NCI-H2081 treated with DMSO at 0.1 percent for 48 hours (cell line): ENCODE measurements at regions not wholly inside any gene's neighbourhood (a gene's known extent, or its start where the extent isn't known, plus 50 kb on each side); places are given as distances from the start of the nearest gene placed in this dataset.

Experiments
- DNase-seq: peaks from one replicate; lab custom pipeline; 2025; lab: John Stamatoyannopoulos, UW

GRCh38 chr3:79874646-79875045 lies 106.8 kb upstream of the ROBO1 start:
- DNase-seq: no peak

- no peak for DNase-seq
Measured at GRCh38 chr3:79872483-79872882, 104.7 kb upstream of the ROBO1 start.

GRCh38 chr3:79871656-79872055 lies 103.9 kb upstream of the ROBO1 start:
- no peak for DNase-seq

GRCh38 chr3:79870313-79870620 lies 102.5 kb upstream of the ROBO1 start:
- DNase-seq: no peak

GRCh38 chr3:79869461-79870312 lies 101.9 kb upstream of the ROBO1 start:
- no peak for DNase-seq

- DNase-seq: no peak
Measured at GRCh38 chr3:79866162-79866561, 98.4 kb upstream of the ROBO1 start.

- no peak for DNase-seq
Measured at GRCh38 chr3:79864077-79864476, 96.3 kb upstream of the ROBO1 start.

- DNase-seq: no peak
Measured at GRCh38 chr3:79848876-79849275, 81.1 kb upstream of the ROBO1 start.

- no peak for DNase-seq
Measured at GRCh38 chr3:79847928-79848327, 80.1 kb upstream of the ROBO1 start.

GRCh38 chr3:79846148-79846933 lies 78.5 kb upstream of the ROBO1 start:
- no peak for DNase-seq

GRCh38 chr3:79845546-79845945 lies 77.7 kb upstream of the ROBO1 start:
- DNase-seq: no peak

- no peak for DNase-seq
Measured at GRCh38 chr3:79844176-79844575, 76.4 kb upstream of the ROBO1 start.

- no peak for DNase-seq
Measured at GRCh38 chr3:79843180-79843579, 75.4 kb upstream of the ROBO1 start.

GRCh38 chr3:79835701-79836100 lies 67.9 kb upstream of the ROBO1 start:
- DNase-seq: no peak

- no peak for DNase-seq
Measured at GRCh38 chr3:79824166-79824565, 56.4 kb upstream of the ROBO1 start.

GRCh38 chr3:79822076-79822475 lies 54.3 kb upstream of the ROBO1 start:
- DNase-seq: no peak

GRCh38 chr3:79820089-79820488 lies 52.3 kb upstream of the ROBO1 start:
- no peak for DNase-seq

GRCh38 chr3:79818015-79818414 lies 50.2 kb upstream of the ROBO1 start:
- no peak for DNase-seq
